Endodermal cell (in vitro differentiated cells): ENCODE measurements at regions not wholly inside any gene's neighbourhood (a gene's known extent, or its start where the extent isn't known, plus 50 kb on each side); places are given as distances from the start of the nearest gene placed in this dataset.

Experiments
- DNase-seq: peaks from one replicate; pipeline ENCODE4 v3.0.0-alpha.2; 2017
- H3K27ac ChIP-seq: 2 replicates; pipeline ENCODE4 v1.5.1; 2013; ENCODE audit warnings: mild to moderate bottlenecking, low read depth, low read length, moderate library complexity
- H3K27me3 ChIP-seq: 2 replicates; pipeline ENCODE4 v1.6.1; 2013; ENCODE audit warnings: mild to moderate bottlenecking, low read length, moderate library complexity; ENCODE audit not compliant: insufficient read depth, control insufficient read depth, poor library complexity, severe bottlenecking
- H3K36me3 ChIP-seq: 2 replicates; pipeline ENCODE4 v1.7.0; 2013; ENCODE audit warnings: mild to moderate bottlenecking, low read length, moderate library complexity; ENCODE audit not compliant: control insufficient read depth, insufficient read depth
- H3K4me1 ChIP-seq: one replicate; pipeline ENCODE4 v1.7.0; 2013; ENCODE audit warnings: low read length; ENCODE audit not compliant: control insufficient read depth, insufficient read depth
- H3K4me3 ChIP-seq: 2 replicates; pipeline ENCODE4 v1.5.1; 2013; ENCODE audit warnings: mild to moderate bottlenecking, low read length, moderate library complexity
- H3K9ac ChIP-seq: 2 replicates; pipeline ENCODE4 v1.6.1; 2013; ENCODE audit warnings: mild to moderate bottlenecking, low read length, moderate library complexity; ENCODE audit not compliant: poor library complexity, severe bottlenecking; ENCODE audit errors: extremely low read depth
- H3K9me3 ChIP-seq: 2 replicates; pipeline ENCODE4 v1.6.1; 2013; ENCODE audit warnings: mild to moderate bottlenecking, low read length, moderate library complexity; ENCODE audit not compliant: control insufficient read depth
- H3K27ac Mint-ChIP-seq: 2 replicates; pipeline ENCODE4 v1.8.0; 2020; ENCODE audit warnings: mixed read lengths
- H3K27me3 Mint-ChIP-seq: 2 replicates; pipeline ENCODE4 v1.8.0; 2021; ENCODE audit warnings: mild to moderate bottlenecking, mixed read lengths; ENCODE audit not compliant: insufficient read depth
- H3K36me3 Mint-ChIP-seq: 2 replicates; pipeline ENCODE4 v1.8.0; 2020; ENCODE audit warnings: low read depth, mixed read lengths
- H3K4me1 Mint-ChIP-seq: 2 replicates; pipeline ENCODE4 v1.8.0; 2020; ENCODE audit warnings: mixed read lengths
- H3K4me3 Mint-ChIP-seq: 2 replicates; pipeline ENCODE4 v1.8.0; 2020; ENCODE audit warnings: mild to moderate bottlenecking, moderate library complexity, mixed read lengths
- H3K9me3 Mint-ChIP-seq: 2 replicates; pipeline ENCODE4 v1.8.0; 2020; ENCODE audit warnings: mild to moderate bottlenecking, mixed read lengths
- WGBS, 2 experiments: methylation state at CpG; one replicate each; pipeline versions ENCODE4 v1.1.5 to v1.1.7; 2013; ENCODE audit warnings: missing lambda C conversion rate in 2 of 2, mixed read lengths in 1 of 2; ENCODE audit not compliant: insufficient coverage in 1 of 2, insufficient read length in 1 of 2; 5-methylcytosine and 5-hydroxymethylcytosine counted together
- TF ChIP-seq, protein P1 (sequence below): fragments of 200-600 bp; sonication (generic); conservative IDR thresholded peaks from 2 replicates; pipeline ENCODE4 v1.5.0; 2021; ENCODE audit warnings: antibody characterized with exemption, mild to moderate bottlenecking

DNA sequence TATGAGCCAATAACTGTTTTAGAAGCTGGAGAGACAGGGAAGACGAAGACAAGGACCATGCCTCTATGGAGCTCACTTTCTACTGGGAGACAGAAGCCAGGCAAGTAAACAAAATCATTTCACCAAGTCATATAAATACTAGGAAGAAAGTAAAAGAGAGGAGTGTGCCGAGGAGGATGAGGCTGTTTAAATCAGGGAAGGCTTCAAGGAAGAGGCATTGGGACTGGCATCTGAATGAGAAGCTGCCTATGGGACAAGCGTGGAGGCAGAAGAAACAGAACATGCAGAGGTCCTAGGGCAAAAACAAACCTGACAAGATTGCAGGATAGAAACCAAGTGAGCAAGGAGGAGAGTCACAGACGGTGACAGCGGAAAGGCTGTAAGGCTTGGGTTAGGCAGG, 68.1 kb upstream of the CPLX2 start:
- peaks cover 8% of the 10 kb centered on the region for H3K27me3 ChIP-seq
- H3K27ac Mint-ChIP-seq = no peak overlapping the region
- H3K36me3 ChIP-seq = no peaks in the 10 kb centered on the region
- no peak overlapping the region for H3K4me3 ChIP-seq
- DNase-seq = no peak
- WGBS, 2 experiments = 93 to 100% methylated on average over 5 of the region's 5 CpGs
- no peaks in the 10 kb centered on the region for H3K9me3 ChIP-seq
- no peaks in the 10 kb centered on the region for H3K4me1 Mint-ChIP-seq
- H3K4me1 ChIP-seq = no peaks in the 10 kb centered on the region
- no peaks in the 10 kb centered on the region for H3K36me3 Mint-ChIP-seq
- no peak overlapping the region for H3K4me3 Mint-ChIP-seq
- no peak overlapping the region for H3K9ac ChIP-seq
- H3K27me3 Mint-ChIP-seq = peaks cover 9% of the 10 kb centered on the region
- no peak overlapping the region for H3K27ac ChIP-seq
- TF ChIP-seq, protein P1, sequence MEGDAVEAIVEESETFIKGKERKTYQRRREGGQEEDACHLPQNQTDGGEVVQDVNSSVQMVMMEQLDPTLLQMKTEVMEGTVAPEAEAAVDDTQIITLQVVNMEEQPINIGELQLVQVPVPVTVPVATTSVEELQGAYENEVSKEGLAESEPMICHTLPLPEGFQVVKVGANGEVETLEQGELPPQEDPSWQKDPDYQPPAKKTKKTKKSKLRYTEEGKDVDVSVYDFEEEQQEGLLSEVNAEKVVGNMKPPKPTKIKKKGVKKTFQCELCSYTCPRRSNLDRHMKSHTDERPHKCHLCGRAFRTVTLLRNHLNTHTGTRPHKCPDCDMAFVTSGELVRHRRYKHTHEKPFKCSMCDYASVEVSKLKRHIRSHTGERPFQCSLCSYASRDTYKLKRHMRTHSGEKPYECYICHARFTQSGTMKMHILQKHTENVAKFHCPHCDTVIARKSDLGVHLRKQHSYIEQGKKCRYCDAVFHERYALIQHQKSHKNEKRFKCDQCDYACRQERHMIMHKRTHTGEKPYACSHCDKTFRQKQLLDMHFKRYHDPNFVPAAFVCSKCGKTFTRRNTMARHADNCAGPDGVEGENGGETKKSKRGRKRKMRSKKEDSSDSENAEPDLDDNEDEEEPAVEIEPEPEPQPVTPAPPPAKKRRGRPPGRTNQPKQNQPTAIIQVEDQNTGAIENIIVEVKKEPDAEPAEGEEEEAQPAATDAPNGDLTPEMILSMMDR = no peak
- H3K9me3 Mint-ChIP-seq = no peaks in the 10 kb centered on the region

DNA sequence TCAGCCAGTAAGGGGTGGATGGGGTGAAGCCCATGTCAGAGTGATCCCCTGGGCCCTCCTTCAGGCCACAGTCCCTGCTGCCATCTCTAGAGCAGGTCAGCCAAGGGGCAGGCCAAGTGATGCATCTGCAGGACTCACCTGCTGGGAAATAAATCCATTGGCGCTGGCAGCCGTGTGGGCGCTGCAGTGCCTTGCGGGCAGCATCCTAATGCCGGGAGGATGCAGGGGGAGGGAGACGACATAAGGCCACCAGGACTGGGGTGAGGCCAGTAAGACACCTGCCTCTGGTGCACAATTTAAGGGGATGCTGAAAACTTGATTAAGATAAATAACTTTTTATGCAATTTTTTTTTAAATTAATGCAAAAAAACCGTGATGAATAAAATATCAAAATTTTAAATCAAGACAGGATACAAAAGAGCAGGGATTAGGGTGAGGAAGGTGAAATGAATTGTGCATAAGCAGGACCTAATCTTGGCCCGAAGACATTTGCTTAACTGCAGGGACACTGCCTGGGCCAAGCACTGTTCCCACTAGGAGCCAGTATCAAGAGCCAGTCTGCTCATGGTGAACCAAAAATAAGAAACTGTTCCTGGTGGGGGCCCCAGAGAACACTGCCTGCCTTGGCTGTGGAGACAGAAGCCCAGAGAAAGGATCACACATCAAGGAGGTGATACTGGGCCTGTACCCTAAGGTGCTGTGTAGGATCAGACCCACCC, 67.5 kb upstream of the CPLX2 start:
- Histone ChIP-seq H3K9ac (no peak overlapping the region), H3K4me3 (no peak overlapping the region), H3K9me3 (no peaks in the 10 kb centered on the region), H3K27me3 (peaks cover 2% of the 10 kb centered on the region), H3K27ac (no peak overlapping the region), H3K4me1 (no peaks in the 10 kb centered on the region), H3K36me3 (no peaks in the 10 kb centered on the region)
- no peaks in the 10 kb centered on the region for H3K4me1 Mint-ChIP-seq
- peaks cover 5% of the 10 kb centered on the region for H3K27me3 Mint-ChIP-seq
- H3K36me3 Mint-ChIP-seq = no peaks in the 10 kb centered on the region
- H3K4me3 Mint-ChIP-seq = no peak overlapping the region
- H3K27ac Mint-ChIP-seq = no peak overlapping the region
- no peaks in the 10 kb centered on the region for H3K9me3 Mint-ChIP-seq
- WGBS, 2 experiments = 90 to 100% methylated on average over 1 to 8 of the region's 8 CpGs
- TF ChIP-seq, protein P1 = no peak
- DNase-seq = no peak

DNA sequence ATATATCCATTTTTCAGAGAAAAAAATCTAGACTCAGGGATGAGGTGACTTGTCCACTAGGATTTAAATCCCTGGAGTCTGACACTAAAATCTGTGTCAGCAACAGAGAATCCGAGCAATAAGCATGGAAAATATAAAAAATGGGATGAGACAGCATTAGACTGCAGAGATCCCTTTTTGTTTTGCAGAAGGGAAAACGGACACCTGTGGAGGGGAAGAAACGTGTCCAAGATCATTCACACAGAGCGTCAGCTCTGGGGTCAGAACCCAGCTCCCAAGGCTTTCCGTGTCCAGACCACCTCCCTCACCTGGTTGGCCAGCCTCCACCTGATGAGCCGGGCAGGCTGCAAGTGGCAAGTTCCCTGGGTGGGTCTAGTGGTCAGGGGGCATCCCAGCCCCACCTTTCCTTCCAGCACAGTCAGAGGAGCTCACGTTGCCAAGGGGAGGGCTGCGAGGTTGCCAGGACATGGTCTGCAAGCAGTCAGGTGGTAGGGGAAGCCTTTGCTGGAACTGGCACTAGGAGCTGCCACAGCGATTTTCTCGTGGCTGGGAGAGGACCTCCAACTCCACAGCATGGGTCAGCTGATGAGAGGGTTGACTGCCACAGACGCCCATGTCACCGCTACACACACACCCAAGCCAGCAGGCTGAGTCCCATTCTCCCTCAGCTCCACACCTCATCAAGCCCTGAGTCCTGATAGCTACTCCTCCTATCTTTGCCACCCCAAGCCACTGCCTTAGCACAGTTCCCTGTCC, 65.9 kb upstream of the CPLX2 start:
- H3K4me3 ChIP-seq = no peak overlapping the region
- H3K9me3 ChIP-seq = no peaks in the 10 kb centered on the region
- Mint-ChIP-seq H3K27ac (peak overlapping the region; percentile 28), H3K4me1 (no peaks in the 10 kb centered on the region), H3K9me3 (no peaks in the 10 kb centered on the region), H3K36me3 (no peaks in the 10 kb centered on the region), H3K4me3 (no peak overlapping the region), H3K27me3 (peaks cover 5% of the 10 kb centered on the region)
- H3K9ac ChIP-seq = no peak overlapping the region
- no peak for DNase-seq
- TF ChIP-seq, protein P1 = no peak
- no peaks in the 10 kb centered on the region for H3K27me3 ChIP-seq
- no peaks in the 10 kb centered on the region for H3K36me3 ChIP-seq
- no peaks in the 10 kb centered on the region for H3K4me1 ChIP-seq
- 86 to 90% methylated on average over 10 to 12 of the region's 12 CpGs for WGBS, 2 experiments
- no peak overlapping the region for H3K27ac ChIP-seq
